ENCODE measurements at regions not wholly inside any gene's neighbourhood (a gene's known extent, or its start where the extent isn't known, plus 50 kb on each side); places are given as distances from the start of the nearest gene placed in this dataset.

DNA sequence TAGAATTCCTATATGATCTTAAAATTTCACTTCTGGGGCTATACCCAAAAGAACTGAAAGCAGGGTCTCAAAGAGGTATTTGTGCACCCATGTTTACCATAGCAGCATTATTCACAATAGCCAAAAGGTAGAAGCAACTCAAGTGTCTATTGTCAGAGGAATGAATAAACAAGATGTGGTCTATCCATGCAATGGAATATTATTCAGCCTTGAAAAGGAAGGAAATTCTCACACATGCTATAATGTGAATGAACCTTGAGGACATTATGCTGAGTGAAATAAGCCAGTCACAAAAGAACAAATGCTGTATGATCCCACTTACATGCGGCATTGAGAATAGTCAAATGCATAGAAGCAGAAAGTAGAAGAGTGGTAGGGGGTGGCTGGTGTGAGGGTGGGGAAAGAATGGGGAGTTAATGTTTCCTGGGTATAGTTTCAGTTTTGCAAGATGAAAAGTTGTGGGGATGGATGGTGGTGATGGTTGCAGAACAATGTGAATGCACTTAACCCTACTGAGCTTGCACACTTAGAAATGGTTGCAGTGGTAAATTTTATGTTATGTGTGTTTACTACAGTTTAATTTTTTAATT, 122.4 kb downstream of the TOMM20 start:
- TF ChIP-seq POLR2A (IDR thresholded peaks at IDR 0.05) (no peak), POLR2AphosphoS5 (IDR thresholded peaks at IDR 0.05) (no peak)
- TF ChIP-seq, protein P1, sequence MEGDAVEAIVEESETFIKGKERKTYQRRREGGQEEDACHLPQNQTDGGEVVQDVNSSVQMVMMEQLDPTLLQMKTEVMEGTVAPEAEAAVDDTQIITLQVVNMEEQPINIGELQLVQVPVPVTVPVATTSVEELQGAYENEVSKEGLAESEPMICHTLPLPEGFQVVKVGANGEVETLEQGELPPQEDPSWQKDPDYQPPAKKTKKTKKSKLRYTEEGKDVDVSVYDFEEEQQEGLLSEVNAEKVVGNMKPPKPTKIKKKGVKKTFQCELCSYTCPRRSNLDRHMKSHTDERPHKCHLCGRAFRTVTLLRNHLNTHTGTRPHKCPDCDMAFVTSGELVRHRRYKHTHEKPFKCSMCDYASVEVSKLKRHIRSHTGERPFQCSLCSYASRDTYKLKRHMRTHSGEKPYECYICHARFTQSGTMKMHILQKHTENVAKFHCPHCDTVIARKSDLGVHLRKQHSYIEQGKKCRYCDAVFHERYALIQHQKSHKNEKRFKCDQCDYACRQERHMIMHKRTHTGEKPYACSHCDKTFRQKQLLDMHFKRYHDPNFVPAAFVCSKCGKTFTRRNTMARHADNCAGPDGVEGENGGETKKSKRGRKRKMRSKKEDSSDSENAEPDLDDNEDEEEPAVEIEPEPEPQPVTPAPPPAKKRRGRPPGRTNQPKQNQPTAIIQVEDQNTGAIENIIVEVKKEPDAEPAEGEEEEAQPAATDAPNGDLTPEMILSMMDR (IDR thresholded peaks at IDR 0.05), result no peak

DNA sequence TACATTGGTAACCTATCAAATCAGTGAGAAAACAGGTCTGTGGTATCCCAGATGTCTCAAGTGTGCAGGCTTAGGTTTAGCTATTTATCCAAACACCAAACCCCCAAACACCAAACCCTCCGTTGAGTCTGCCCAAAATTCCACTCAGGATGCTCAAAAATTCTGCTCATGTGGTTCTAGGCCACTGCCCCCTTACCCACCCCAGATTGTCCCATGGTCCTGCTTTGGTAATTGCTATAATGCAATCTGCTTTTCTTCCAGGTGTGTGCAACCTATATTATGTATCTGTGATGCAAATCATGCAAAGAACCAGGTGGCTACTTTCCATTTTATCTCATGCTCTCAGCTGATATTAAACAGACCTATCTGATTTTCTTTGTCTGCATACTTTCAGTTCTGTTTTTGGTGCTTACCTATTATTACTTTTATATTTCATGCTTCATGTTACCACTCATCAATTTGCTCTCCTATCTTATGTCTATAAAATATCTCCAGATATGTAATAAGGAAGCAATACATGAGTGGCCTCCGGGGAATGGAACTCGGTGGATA, 123.7 kb downstream of the TOMM20 start:
- no peak for DNase-seq (ENCODE audit: low spot score in 2 of 2)
- no peaks in the 10 kb centered on the region for H3K36me3 ChIP-seq
- peaks cover 0 to 4% of the 10 kb centered on the region in 2 donors for H3K4me1 ChIP-seq
- intact Hi-C loops (cut with DNase I; ENCODE audit: low total_unique reads), result no loop called here
- TF ChIP-seq, protein P1 (IDR thresholded peaks at IDR 0.05), result no peak
- TF ChIP-seq POLR2AphosphoS5 (IDR thresholded peaks at IDR 0.05), result no peak
- no peak for TF ChIP-seq POLR2A (IDR thresholded peaks at IDR 0.05)
- H3K4me3 ChIP-seq, result no peak overlapping the region
- H3K27ac ChIP-seq, result no peak overlapping the region
- no peaks in the 10 kb centered on the region for H3K9me3 ChIP-seq
- no peaks in the 10 kb centered on the region for H3K27me3 ChIP-seq

More for the DNA sequence above, 122.4 kb downstream of the TOMM20 start:
- peaks cover 0 to 4% of the 10 kb centered on the region in 2 donors for H3K4me1 ChIP-seq
- H3K27ac ChIP-seq, result no peak overlapping the region
- no peaks in the 10 kb centered on the region for H3K9me3 ChIP-seq
- H3K36me3 ChIP-seq, result no peaks in the 10 kb centered on the region
- intact Hi-C loops (cut with DNase I; ENCODE audit: low total_unique reads), result no loop called here
- no peak for DNase-seq (ENCODE audit: low spot score in 2 of 2)
- H3K4me3 ChIP-seq, result no peak overlapping the region
- no peaks in the 10 kb centered on the region for H3K27me3 ChIP-seq

DNA sequence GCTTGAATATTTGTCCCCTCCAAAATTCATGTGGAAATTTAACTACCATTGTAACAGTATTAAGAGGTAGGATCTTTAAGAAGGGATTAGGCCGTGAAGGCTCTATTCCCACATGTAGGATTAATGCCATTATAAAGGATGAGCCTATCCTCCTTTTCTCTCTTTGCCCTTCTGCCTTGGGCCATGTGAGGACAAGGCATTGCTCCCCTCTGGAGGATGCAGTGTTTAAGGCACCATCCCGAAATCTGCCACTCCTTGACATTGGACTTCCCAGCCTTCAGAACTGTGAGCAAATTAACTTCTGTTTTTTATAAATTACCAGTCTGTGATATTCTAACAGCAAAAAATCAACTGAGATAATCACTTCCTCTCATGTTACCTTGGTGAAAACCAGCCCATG, 124.4 kb downstream of the TOMM20 start:
- DNase-seq (ENCODE audit: low spot score in 2 of 2), result no peak

DNA sequence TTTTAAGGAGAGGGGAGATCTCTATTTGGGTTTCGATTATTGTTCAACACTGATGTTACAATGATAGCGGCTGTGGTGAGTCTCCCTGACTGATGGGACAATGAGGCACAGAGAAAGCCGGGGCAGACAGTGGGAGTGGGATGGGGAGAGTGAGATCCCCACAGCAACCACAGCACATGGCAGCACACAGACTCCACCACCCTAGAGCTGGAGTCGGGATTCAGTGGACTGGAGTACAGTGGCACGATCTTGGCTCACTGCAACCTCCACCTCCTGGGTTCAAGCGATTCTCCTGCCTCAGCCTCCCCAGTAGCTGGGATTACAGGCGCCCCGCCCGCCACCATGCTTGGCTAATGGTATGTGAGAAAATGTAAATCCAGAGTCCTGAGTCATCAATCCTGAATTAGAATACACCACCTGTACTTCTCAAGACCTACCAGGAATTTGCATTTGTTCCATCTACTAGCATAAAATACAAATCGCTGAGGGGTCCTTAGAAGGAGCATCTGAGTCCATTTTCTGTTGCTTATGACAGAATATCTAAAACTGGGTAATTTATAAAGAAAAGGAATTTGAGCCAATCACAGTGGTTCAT, 125.8 kb downstream of the TOMM20 start:
- Histone ChIP-seq H3K27ac (no peak overlapping the region), H3K4me3 (no peak overlapping the region), H3K27me3 (no peaks in the 10 kb centered on the region), H3K4me1 (peaks cover 5 to 7% of the 10 kb centered on the region in 2 donors), H3K36me3 (no peaks in the 10 kb centered on the region), H3K9me3 (no peaks in the 10 kb centered on the region)
- TF ChIP-seq, protein P1 (IDR thresholded peaks at IDR 0.05), result no peak
- TF ChIP-seq POLR2AphosphoS5 (IDR thresholded peaks at IDR 0.05), result no peak
- TF ChIP-seq POLR2A (IDR thresholded peaks at IDR 0.05), result no peak
- DNase-seq (ENCODE audit: low spot score in 2 of 2), result no peak
- intact Hi-C loops (cut with DNase I; ENCODE audit: low total_unique reads), result no loop called here

More for the DNA sequence above, 124.4 kb downstream of the TOMM20 start:
- no peaks in the 10 kb centered on the region for H3K9me3 ChIP-seq
- no peaks in the 10 kb centered on the region for H3K27me3 ChIP-seq
- H3K4me3 ChIP-seq, result no peak overlapping the region
- no peaks in the 10 kb centered on the region for H3K36me3 ChIP-seq
- TF ChIP-seq POLR2AphosphoS5 (IDR thresholded peaks at IDR 0.05) (no peak), POLR2A (IDR thresholded peaks at IDR 0.05) (no peak)
- TF ChIP-seq, protein P1 (IDR thresholded peaks at IDR 0.05), result no peak
- intact Hi-C loops (cut with DNase I; ENCODE audit: low total_unique reads), result no loop called here
- H3K27ac ChIP-seq, result no peak overlapping the region
- peaks cover 0 to 4% of the 10 kb centered on the region in 2 donors for H3K4me1 ChIP-seq

DNA sequence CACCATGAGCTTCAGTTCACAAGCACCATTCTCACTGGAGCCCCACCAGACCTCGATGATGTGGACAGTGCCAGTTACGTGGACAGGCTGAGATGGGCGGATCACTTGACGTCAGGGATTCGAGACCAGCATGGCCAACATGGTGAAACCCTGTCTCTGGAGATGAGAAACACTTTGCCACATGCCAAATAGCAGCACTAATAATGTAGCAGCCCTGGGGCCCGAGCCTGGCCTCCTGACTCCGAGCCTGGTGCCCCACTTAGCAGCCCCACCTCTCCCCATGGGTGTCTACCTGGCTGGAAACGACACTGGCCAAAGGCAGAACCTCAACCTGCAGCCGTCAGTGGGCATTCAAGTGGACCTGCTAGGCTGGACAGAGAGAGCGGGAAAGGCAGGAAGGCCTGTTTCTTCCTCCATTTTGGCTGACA, 129.1 kb downstream of the TOMM20 start:
- peak overlapping the region in 1 of 2 donors; percentile 94 for H3K27ac ChIP-seq
- no peak overlapping the region for H3K4me3 ChIP-seq
- no peaks in the 10 kb centered on the region for H3K36me3 ChIP-seq
- TF ChIP-seq, protein P1 (IDR thresholded peaks at IDR 0.05), result no peak
- TF ChIP-seq POLR2AphosphoS5 (IDR thresholded peaks at IDR 0.05) (no peak), POLR2A (IDR thresholded peaks at IDR 0.05) (no peak)
- no peak for DNase-seq (ENCODE audit: low spot score in 2 of 2)
- H3K27me3 ChIP-seq, result no peaks in the 10 kb centered on the region
- H3K4me1 ChIP-seq, result peaks cover 5 to 7% of the 10 kb centered on the region in 2 donors
- no peaks in the 10 kb centered on the region for H3K9me3 ChIP-seq
- intact Hi-C loops (cut with DNase I; ENCODE audit: low total_unique reads), result loop anchor here (5.0 kb wide), 1 partner anchor 87 kb away; no protein-coding TSS in a partner anchor

Data from breast epithelium (tissue), 4 donors.